RWPE2 (cell line): ENCODE measurements at regions not wholly inside any gene's neighbourhood (a gene's known extent, or its start where the extent isn't known, plus 50 kb on each side); places are given as distances from the start of the nearest gene placed in this dataset.

Source experiments
- ATAC-seq: fragments of 200-7000 bp; cut with Tn5 transposase; 3 replicates; pipeline ENCODE4 v1.9.1; 2021; ENCODE audit warnings: low read depth
- DNase-seq: peaks from one replicate; pipeline ENCODE4 v3.0.0-alpha.2; 2020; ENCODE audit warnings: low spot score
- H3K27ac ChIP-seq: fragments of 450-650 bp; 2 replicates; pipeline ENCODE4 v1.5.1; 2017; ENCODE audit warnings: mild to moderate bottlenecking; ENCODE audit not compliant: poor library complexity, severe bottlenecking
- H3K27me3 ChIP-seq: fragments of 250-450 bp; sonication (Bioruptor Pico); 2 replicates; pipeline ENCODE4 v1.5.1; 2021; ENCODE audit warnings: mild to moderate bottlenecking, moderate library complexity; ENCODE audit not compliant: insufficient read depth, poor library complexity, severe bottlenecking
- H3K36me3 ChIP-seq: fragments of 250-450 bp; sonication (Bioruptor Pico); 2 replicates; pipeline ENCODE4 v1.5.1; 2020; ENCODE audit warnings: low read depth, mild to moderate bottlenecking, moderate library complexity
- H3K4me1 ChIP-seq: fragments of 250-450 bp; sonication (Bioruptor Pico); 2 replicates; pipeline ENCODE4 v1.5.1; 2021; ENCODE audit warnings: mild to moderate bottlenecking, moderate library complexity; ENCODE audit not compliant: insufficient read depth, poor library complexity, severe bottlenecking
- H3K4me3 ChIP-seq: fragments of 250-450 bp; sonication (Bioruptor Pico); 2 replicates; pipeline ENCODE4 v1.5.1; 2021; ENCODE audit warnings: mild to moderate bottlenecking, moderate library complexity; ENCODE audit not compliant: severe bottlenecking
- H3K9me3 ChIP-seq: fragments of 250-450 bp; sonication (Bioruptor Pico); 2 replicates; pipeline ENCODE4 v1.5.1; 2021; ENCODE audit warnings: mild to moderate bottlenecking, moderate library complexity; ENCODE audit not compliant: severe bottlenecking
- CTCF ChIP-seq: fragments of 450-650 bp; IDR thresholded peaks from one replicate; pipeline ENCODE4 v1.5.1; 2017; ENCODE audit warnings: mild to moderate bottlenecking, moderate library complexity; ENCODE audit not compliant: poor library complexity, severe bottlenecking

GRCh38 chr19:31575846-31576335 is 226.7 kb upstream of the TSHZ3 start:
- DNase-seq, result no peak
- Histone ChIP-seq H3K9me3 (no peaks in the 10 kb centered on the region), H3K27ac (no peak overlapping the region), H3K4me3 (no peak overlapping the region), H3K4me1 (no peaks in the 10 kb centered on the region), H3K36me3 (no peaks in the 10 kb centered on the region), H3K27me3 (peaks cover 45% of the 10 kb centered on the region)
- no peak for ATAC-seq
- no peak for TF ChIP-seq CTCF

GRCh38 chr19:31578326-31578725 is 229.1 kb upstream of the TSHZ3 start:
- no peak overlapping the region for H3K4me3 ChIP-seq
- ATAC-seq, result no peak
- TF ChIP-seq CTCF, result no peak

GRCh38 chr19:31583148-31583547 is 233.9 kb upstream of the TSHZ3 start:
- no peak for DNase-seq
- Histone ChIP-seq H3K9me3 (no peaks in the 10 kb centered on the region), H3K4me3 (no peak overlapping the region), H3K27ac (no peak overlapping the region), H3K27me3 (peaks cover 11% of the 10 kb centered on the region), H3K36me3 (no peaks in the 10 kb centered on the region), H3K4me1 (no peaks in the 10 kb centered on the region)
- no peak for ATAC-seq
- TF ChIP-seq CTCF, result no peak

More at GRCh38 chr19:31578326-31578725, 229.1 kb upstream of the TSHZ3 start:
- Histone ChIP-seq H3K27ac (no peak overlapping the region), H3K36me3 (no peaks in the 10 kb centered on the region), H3K27me3 (peaks cover 24% of the 10 kb centered on the region), H3K4me1 (no peaks in the 10 kb centered on the region), H3K9me3 (no peaks in the 10 kb centered on the region)
- DNase-seq, result no peak

GRCh38 chr19:31586282-31586681 is 237.0 kb upstream of the TSHZ3 start:
- no peak for DNase-seq
- H3K27me3 ChIP-seq, result peaks cover 8% of the 10 kb centered on the region
- H3K4me3 ChIP-seq, result no peak overlapping the region
- ATAC-seq, result no peak
- no peaks in the 10 kb centered on the region for H3K36me3 ChIP-seq
- no peaks in the 10 kb centered on the region for H3K4me1 ChIP-seq
- no peak overlapping the region for H3K27ac ChIP-seq
- no peaks in the 10 kb centered on the region for H3K9me3 ChIP-seq
- no peak for TF ChIP-seq CTCF

GRCh38 chr19:31589109-31589508 is 239.9 kb upstream of the TSHZ3 start:
- Histone ChIP-seq H3K4me1 (no peaks in the 10 kb centered on the region), H3K9me3 (no peaks in the 10 kb centered on the region), H3K27me3 (peaks cover 2% of the 10 kb centered on the region), H3K4me3 (no peak overlapping the region), H3K36me3 (no peaks in the 10 kb centered on the region), H3K27ac (no peak overlapping the region)
- DNase-seq, result no peak
- no peak for ATAC-seq
- TF ChIP-seq CTCF, result no peak
